ENCODE measurements at regions not wholly inside any gene's neighbourhood (a gene's known extent, or its start where the extent isn't known, plus 50 kb on each side); places are given as distances from the start of the nearest gene placed in this dataset.

DNA sequence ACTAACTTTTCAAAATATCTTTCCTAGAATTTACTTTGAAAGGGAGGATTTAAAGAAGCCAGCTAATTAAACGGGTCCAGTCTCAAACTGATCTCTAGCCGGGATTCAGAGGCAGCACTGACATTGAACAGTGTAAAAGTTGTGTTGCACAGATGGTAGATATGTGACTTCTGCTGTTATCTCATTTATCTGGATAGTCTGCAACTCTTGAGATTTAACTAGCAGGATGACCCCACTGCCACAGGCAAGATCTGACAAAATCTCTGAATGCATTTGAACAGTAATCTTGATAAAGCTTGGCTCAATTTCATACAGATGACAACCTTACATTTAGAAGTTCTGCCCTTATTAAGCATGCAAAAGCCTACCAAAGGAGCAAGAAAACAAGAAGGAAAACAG lies 138.0 kb upstream of the CPNE8 start:
- no peak for DNase-seq

GRCh38 chr12:39040275-39040674 lies 134.9 kb upstream of the CPNE8 start:
- DNase-seq = no peak

GRCh38 chr12:39037115-39037514 lies 131.7 kb upstream of the CPNE8 start:
- no peak for DNase-seq

GRCh38 chr12:39036105-39036504 lies 130.7 kb upstream of the CPNE8 start:
- no peak for DNase-seq

DNA sequence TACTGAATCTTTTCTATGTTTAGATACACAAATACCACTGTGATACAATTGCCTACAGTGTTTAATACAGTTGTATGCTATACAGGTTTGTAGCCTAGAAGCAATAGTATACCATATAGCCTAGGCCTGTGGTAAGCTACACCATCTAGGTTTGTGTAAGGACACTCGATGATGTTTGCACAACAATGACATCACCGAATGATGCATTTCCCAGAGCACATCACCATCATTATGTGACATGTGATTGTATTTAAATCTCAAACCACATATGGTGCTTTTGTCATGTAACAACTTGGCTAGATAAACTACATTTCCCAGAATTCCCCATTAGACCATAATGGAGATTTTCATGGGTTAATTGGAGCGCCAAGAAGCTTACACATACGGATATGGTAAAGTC lies 128.4 kb upstream of the CPNE8 start:
- DNase-seq = no peak

DNA sequence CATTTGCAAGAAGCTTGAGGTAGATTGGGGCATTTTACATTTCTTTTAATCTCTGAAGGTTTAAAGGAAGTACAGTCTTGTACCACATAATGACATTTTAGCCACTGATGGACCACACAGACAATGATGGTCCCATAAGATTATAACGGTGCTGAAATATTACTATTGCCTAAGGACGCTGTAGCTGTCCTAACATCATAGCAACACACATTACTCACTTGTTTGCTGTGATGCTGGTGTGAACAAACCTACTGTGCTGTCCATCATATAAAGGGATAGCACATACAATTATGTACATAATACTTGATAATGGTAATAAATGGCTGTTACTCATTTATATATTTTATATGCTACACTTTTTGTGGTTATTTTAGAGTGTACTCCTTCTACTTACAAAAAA lies 127.1 kb upstream of the CPNE8 start:
- no peak for DNase-seq

DNA sequence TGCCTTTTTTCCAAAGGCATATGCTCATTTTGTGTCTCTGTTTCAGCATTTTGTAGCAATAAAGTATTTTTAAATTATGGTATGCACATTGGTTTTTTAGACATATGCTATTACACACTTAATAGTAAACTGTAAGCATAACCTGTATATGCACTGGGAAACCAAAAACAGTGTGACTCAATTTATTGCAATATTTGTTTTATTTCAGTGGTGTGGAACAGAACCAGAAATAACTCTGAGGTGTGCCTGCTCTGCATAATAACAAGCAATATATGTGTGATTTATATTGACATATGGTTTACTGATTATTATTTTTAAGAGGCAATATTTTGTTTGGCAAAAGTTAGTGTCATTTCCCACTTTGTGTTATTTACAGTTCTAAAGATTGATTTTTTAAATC lies 126.6 kb upstream of the CPNE8 start:
- no peak for DNase-seq

DNA sequence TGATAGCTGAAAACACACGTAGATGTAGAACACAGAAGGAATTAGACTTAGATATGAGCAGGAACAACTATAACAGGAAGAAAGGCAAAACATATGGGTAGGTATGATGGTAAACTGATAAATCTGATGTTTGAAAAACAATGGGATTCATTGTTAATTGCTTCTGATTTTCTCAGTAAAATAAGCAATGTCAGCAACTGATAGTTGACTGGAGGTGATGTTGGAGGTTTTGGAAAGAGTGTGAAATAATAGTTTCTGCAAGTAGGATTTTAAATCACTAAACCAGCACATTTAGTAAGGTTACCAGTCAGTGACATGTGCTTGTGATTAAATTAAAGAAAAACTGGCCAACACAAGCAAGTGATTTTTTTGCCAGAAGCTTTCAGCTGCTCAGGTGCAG lies 123.0 kb upstream of the CPNE8 start:
- no peak for DNase-seq

GRCh38 chr12:39012870-39013269 lies 107.5 kb upstream of the CPNE8 start:
- no peak for DNase-seq

DNA sequence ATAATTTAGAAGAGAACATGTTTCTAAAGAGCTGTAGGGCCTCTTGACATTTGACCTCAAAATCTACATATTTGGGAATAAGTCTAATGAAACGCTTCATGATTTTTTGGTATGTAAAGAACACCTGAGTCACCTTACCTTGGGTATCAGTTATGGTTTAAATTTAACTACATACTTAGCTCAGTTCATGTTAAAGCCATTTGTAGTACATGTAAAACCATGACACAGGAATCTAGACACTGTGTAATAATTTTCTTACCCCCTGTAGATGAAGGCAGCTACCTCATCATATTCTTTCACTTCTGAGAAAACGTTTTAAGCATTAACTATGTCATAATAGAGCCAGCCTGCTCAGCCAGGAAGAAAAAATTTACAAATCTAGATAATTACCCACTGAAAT lies 105.8 kb upstream of the CPNE8 start:
- no peak for DNase-seq

DNA sequence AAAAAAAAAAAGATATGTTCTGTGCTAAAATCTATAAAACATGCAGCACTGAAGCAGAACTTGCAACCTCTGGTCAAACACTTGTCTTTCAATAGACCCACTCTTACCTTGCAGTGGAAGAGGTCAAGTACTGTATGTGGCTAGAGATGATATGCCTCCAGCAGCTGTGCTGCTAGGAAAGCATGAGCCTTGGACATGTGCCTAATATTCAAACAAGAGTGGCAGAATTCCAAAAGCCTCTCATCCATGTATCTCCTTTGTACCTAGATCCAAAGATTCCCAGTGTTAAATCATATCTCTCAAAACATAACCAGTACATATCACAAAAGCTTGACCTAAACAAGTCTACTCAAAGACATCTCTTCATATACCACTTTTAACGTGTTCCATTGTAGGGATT lies 105.0 kb upstream of the CPNE8 start:
- DNase-seq = no peak

GRCh38 chr12:39007619-39008018 lies 102.2 kb upstream of the CPNE8 start:
- DNase-seq = no peak

GRCh38 chr12:39006286-39006685 lies 100.9 kb upstream of the CPNE8 start:
- DNase-seq = no peak

DNA sequence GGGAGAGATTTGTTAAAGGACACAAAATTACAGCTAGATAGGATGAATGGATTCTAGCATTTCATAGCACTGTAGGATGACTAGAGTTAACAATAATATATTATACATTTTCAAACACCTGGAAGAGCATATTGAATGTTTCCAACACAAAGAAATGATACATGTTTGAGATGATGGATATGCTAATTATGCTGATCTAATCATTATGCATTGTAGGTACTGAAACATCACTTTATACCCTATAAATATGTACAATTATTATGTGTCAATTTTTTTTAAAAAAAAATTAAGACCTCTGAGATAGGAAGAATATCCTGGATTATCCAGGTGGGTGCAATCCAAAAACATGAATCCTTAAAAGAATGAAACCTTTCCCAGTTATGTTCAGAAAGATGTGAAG lies 100.3 kb upstream of the CPNE8 start:
- no peak for DNase-seq

- DNase-seq = no peak
Observed at GRCh38 chr12:39003541-39004155, 98.3 kb upstream of the CPNE8 start.

DNA sequence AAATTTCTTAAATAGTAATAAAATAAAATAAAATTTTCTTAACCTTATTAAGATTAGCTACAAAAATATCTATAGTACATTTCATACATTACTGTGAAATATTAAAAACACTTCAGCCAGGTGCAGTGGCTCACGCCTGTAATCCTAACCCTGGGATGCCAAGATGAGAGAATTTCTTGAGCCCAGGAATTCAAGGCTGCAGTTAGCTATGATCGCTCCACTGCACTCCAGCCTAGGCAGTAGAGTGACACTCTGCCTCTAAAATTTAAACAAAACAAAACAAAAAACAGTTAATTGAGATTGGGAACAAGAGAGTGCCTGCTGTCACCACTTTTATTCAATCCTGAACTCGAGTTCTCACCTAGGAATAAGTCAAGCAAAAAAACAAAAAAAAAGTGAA lies 95.0 kb upstream of the CPNE8 start:
- no peak for DNase-seq

DNA sequence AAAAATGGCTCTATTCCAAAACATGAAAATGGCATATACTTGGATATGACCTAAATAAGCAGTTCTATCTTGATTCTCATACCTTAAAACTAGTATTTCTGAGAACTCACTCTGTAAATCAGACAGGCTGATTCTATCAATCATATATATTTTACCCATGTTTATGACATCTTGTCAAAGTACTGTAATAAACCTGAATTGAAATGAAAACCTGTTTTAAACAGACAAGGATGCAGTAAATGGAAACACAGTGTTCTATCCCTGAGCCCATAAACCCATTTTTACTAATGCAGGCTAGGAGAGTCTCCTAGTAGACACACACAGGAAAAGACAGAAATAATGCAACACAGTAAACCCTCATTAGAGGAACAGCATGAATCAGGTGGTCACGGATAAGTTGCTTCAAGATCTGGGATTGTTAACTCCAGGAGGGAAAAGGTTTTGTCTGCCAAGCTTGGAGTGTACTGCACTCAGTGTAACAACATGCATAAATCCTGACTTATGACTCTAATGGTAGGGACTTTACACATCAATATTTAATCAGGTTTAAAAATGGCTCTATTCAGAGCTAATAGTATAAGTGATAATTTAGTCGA lies 93.6 kb upstream of the CPNE8 start:
- DNase-seq = no peak

DNA sequence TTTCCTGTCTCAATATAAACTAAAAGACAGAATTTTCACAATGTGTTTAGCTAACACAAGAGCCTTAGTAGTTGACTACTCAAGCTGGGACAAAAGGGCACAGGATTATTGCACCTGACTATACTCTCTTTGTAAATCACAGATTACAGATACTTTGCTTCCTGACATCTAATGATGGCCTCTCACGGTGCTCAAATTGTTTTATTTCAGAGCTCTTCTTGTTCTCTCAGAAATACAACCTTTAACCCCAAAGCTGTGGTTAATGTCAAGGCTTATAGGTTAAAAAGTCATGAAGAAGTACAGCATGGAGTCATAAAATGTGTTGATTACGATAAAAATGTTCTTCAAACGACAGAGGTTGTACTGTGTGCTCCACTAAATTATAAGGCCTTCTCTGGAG lies 89.9 kb upstream of the CPNE8 start:
- DNase-seq = no peak

DNA sequence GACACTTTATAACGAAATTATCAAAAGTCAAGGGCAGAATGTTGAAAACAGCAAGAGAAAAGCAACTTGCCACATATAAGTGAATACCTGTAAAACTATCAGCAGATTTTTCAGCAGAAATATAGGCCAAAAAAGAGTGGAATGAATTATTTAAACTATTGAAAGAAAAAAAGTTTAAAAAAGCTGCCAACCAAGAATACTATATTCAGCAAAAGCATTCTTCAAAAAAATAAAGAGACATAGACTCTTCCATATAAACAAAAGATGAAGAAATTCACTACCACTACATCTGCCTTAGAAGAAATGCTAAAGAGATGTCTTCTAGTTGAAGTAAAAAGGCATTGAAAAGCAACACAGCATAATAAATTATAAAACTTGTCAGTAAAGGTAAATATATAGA lies 80.6 kb upstream of the CPNE8 start:
- DNase-seq = no peak

DNA sequence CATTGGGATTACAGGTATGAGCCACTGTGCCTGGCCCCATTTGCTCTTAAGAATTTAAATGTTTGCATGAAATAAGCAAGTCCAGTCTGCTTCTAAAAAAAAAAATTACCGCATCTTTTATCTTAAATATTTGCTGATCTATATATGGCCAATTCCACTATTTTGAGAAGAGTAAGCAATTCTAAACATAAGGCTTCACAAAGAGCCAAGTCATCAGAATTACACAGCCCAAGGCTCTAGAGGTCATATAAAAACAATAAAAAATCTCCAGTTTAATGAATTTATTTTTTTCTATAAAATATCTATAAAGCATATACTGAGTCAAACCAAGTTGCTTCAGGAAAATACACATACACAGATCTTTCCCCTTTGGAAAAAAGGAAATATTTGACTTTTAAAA lies 79.0 kb upstream of the CPNE8 start:
- no peak for DNase-seq

DNA sequence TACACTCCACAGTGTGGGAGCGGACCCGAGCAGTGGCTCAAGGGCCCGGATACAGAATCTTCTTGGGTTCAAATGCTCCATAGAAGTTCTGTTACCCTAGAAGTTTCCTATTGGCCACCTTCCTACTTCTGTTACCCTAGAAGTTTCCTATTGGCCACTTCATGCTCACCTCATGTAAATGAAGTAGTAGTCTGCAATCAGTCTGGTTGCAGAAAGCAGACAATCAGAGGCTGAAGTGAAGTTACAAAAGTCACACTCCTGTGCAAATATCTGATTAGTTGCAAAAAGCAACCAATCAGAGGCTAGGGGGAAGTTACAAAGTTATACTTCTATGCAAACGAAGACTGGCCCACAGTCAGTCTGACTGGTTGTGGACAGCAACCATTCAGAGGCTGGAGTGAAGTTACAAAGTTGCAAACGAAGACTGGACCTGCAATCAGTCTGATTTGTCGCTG lies 77.8 kb upstream of the CPNE8 start:
- DNase-seq = no peak

DNA sequence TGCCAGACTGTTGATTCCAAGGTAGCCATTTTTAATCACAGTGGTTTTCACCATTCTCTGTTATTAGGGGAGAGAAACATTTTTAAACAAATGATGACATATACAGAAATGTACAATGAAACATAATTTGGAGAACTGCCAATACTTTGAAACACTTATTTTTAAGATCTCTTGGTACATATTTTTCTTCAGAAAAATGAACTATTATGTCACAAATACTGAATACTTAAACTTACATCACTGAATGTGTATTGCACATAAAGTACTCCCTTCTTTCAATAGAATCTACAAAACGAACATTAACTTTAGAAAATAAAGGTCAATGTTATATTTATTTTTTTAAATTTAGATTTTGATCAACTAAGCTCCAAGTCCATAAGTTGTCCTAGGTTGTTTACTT lies 71.7 kb upstream of the CPNE8 start:
- DNase-seq = no peak

DNA sequence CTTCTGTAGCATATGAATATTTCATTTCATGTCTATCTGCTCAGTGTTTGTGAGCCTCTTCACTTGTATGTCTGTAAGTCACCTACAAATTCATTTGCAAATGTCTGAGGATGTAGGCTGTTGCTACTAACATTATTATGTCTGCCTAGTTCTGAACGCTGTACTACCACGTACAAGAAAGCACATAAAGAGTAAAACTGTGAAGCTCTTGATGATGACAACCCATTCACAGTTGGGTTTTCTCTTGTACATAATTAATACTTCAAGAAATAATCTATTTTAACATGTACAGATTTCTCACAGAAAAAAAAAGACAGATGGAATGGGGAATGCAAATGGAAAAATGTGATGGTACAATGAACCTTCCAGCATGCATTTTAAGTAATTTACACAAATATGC lies 64.3 kb upstream of the CPNE8 start:
- DNase-seq = no peak

DNA sequence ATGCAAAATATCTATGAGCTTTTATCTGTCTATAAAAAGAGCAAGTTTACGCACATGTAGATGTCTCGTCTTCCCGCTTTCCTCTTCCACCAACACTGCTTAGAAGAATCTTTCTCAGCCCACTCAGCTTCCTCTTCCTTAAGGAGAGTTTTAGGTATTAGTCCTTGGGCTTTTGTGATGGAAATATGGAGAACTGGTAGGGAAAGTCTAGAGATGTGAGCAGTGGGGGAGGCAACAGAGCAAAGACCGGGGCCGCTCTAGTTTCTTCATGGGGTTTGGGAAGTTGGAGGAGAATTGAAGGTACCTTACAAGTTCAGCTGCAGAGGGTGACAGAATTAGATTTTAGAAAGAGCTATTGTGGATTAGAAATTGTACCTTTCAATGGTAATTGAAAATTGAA lies 56.3 kb upstream of the CPNE8 start:
- no peak for DNase-seq

DNA sequence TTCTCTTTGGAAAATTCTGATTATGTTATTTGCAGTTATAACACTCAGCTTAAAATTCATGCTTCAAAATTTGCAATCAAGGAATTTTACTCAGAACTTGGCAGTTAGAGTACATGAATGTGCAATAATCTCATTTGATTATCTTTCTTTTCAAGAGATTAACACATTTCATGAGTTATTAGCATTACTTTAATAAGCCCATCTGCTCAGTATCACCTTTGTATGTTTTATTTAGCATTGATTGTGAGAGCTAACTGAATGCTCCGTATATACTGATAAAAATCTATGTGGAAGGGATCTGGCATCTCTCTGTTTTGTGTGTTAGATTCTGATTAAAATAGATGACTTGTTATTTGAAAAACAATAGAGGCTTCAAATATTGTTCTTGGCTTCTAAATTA lies 55.6 kb upstream of the CPNE8 start:
- no peak for DNase-seq

All from NCI-H446 treated with DMSO at 0.1 percent for 48 hours (cell line).